ENCODE measurements at regions not wholly inside any gene's neighbourhood (a gene's known extent, or its start where the extent isn't known, plus 50 kb on each side); places are given as distances from the start of the nearest gene placed in this dataset.

DNA sequence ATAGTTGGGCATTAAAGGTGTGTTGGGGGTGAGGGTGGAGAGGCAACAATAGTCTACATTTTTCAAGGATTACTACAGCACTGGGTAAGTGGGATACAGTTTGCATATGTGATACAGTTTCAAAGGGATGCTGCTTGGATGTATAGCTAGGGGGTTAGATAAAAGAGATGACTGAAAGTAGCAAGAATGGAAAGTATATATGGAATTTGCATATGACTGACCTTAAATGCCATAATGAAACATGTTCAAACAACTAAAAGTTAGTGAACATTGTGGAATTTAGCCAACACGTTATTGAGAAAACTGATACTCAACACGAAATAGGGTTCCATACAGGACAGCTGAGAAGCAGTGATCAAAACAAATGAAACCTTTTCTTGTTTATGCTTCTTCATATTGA is 124.8 kb upstream of the CHRM3 start:
- no peak overlapping the region for H3K4me2 ChIP-seq
- no peaks in the 10 kb centered on the region for H3K9me3 ChIP-seq (ENCODE audit: insufficient read depth, low read depth)
- H3K27ac ChIP-seq = no peak overlapping the region
- no peak overlapping the region for H3K4me3 ChIP-seq
- ChIA-PET POLR2A (ENCODE audit: unreplicated experiment) (no interaction called here), CTCF (interaction anchor here (0.6 kb wide), 1 partner anchor 752 kb away, joined by 3 read pairs; no protein-coding TSS in a partner anchor)
- no peak overlapping the region for H2AFZ ChIP-seq
- no peaks in the 10 kb centered on the region for H4K20me1 ChIP-seq (ENCODE audit: insufficient read depth)
- no peaks in the 10 kb centered on the region; the same call in 1 of the 2 replicates for H3K9me2 ChIP-seq (ENCODE audit: insufficient read depth)
- H3K79me2 ChIP-seq (ENCODE audit: low read depth) = no peaks in the 10 kb centered on the region
- TF ChIP-seq EZH2 (IDR thresholded peaks at IDR 0.05; ENCODE audit: low read depth) = no peak
- no peak for TF ChIP-seq CTCF (conservative IDR thresholded peaks at IDR 0.05)
- no peaks in the 10 kb centered on the region for H3K4me1 ChIP-seq (replicated peaks; ENCODE audit: insufficient read depth)
- no peak for DNase-seq
- intact Hi-C loops (cut with micrococcal nuclease; ENCODE audit: unreplicated experiment) = no loop called here
- H3K36me3 ChIP-seq (ENCODE audit: low read depth) = no peaks in the 10 kb centered on the region
- no peaks in the 10 kb centered on the region for H3F3A ChIP-seq (ENCODE audit: insufficient read depth, low read depth)
- no peaks in the 10 kb centered on the region for H3K27me3 ChIP-seq (ENCODE audit: insufficient read depth, low read depth)
- no TSS peak for BruUV-seq (replicated peaks)

DNA sequence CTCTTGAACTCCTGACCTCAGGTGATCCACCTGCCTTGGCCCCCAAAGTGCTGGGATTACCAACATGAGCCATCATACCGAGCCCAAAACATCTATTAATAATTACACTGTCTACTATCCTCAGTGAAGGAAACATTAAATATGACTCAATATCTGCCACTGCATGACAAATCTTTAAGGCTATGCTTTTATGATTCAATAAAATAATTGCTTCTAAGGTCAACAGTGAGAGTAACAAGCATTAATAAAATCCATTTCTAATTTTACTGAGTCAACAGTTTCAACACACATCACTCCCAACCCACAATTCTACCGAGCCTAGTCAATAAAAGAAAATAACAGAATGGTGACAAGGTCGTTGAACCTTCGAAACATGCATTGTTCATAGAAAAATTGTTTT is 125.5 kb upstream of the CHRM3 start:
- intact Hi-C loops (cut with micrococcal nuclease; ENCODE audit: unreplicated experiment) = no loop called here
- H3K36me3 ChIP-seq (ENCODE audit: low read depth) = no peaks in the 10 kb centered on the region
- H3K79me2 ChIP-seq (ENCODE audit: low read depth) = no peaks in the 10 kb centered on the region
- CTCF ChIA-PET = interaction anchor here (0.6 kb wide), 1 partner anchor 753 kb away, joined by 3 read pairs; no protein-coding TSS in a partner anchor
- POLR2A ChIA-PET (ENCODE audit: unreplicated experiment) = no interaction called here
- H3K27me3 ChIP-seq (ENCODE audit: insufficient read depth, low read depth) = no peaks in the 10 kb centered on the region
- no peak overlapping the region for H3K27ac ChIP-seq
- no peak for DNase-seq
- no peak overlapping the region for H3K4me3 ChIP-seq
- H3K9me3 ChIP-seq (ENCODE audit: insufficient read depth, low read depth) = no peaks in the 10 kb centered on the region
- H3K4me2 ChIP-seq = no peak overlapping the region
- H2AFZ ChIP-seq = no peak overlapping the region
- BruUV-seq (replicated peaks) = no TSS peak
- no peaks in the 10 kb centered on the region for H3F3A ChIP-seq (ENCODE audit: insufficient read depth, low read depth)
- H3K4me1 ChIP-seq (replicated peaks; ENCODE audit: insufficient read depth) = no peaks in the 10 kb centered on the region
- TF ChIP-seq CTCF (conservative IDR thresholded peaks at IDR 0.05) (no peak), EZH2 (IDR thresholded peaks at IDR 0.05; ENCODE audit: low read depth) (no peak)
- H4K20me1 ChIP-seq (ENCODE audit: insufficient read depth) = no peaks in the 10 kb centered on the region
- no peaks in the 10 kb centered on the region; the same call in 1 of the 2 replicates for H3K9me2 ChIP-seq (ENCODE audit: insufficient read depth)

DNA sequence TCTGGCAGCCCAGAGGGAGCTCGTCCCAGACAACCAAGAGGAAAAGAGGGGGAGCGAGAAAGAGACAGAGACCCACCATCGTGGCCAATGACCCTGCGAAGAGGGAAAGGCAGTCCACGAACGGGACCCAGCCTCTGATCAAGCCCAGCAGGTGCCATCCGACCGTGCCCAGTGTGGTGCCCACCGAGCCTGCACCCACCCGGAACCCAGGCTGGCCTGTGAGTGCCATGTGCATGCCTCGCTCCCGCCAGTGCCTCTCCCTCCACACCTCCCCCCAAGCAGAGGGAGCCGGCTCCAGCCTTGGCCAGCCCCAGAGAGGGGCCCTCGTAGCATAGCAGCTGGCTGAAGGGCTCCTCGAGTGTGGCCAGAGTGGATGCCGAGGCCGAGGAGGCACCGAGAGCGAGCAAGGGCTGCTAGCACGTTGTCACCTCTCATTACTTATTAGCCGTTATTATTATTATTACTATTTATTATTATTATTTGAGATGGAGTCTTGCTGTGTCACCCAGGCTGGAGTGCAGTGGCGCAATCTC is 130.7 kb upstream of the CHRM3 start:
- H4K20me1 ChIP-seq (ENCODE audit: insufficient read depth) = no peaks in the 10 kb centered on the region
- H3K79me2 ChIP-seq (ENCODE audit: low read depth) = no peaks in the 10 kb centered on the region
- no peaks in the 10 kb centered on the region for H3K36me3 ChIP-seq (ENCODE audit: low read depth)
- no peaks in the 10 kb centered on the region for H3K4me1 ChIP-seq (replicated peaks; ENCODE audit: insufficient read depth)
- BruUV-seq (replicated peaks) = no TSS peak
- no peak overlapping the region for H3K4me3 ChIP-seq
- intact Hi-C loops (cut with micrococcal nuclease; ENCODE audit: unreplicated experiment) = no loop called here
- H3F3A ChIP-seq (ENCODE audit: insufficient read depth, low read depth) = no peaks in the 10 kb centered on the region
- no peaks in the 10 kb centered on the region; the same call in 1 of the 2 replicates for H3K9me2 ChIP-seq (ENCODE audit: insufficient read depth)
- CTCF ChIA-PET = no interaction called here
- H3K9me3 ChIP-seq (ENCODE audit: insufficient read depth, low read depth) = no peaks in the 10 kb centered on the region
- H3K4me2 ChIP-seq = no peak overlapping the region
- TF ChIP-seq CTCF (conservative IDR thresholded peaks at IDR 0.05) (no peak), EZH2 (IDR thresholded peaks at IDR 0.05; ENCODE audit: low read depth) (no peak)
- POLR2A ChIA-PET (ENCODE audit: unreplicated experiment) = no interaction called here
- no peaks in the 10 kb centered on the region for H3K27me3 ChIP-seq (ENCODE audit: insufficient read depth, low read depth)
- no peak overlapping the region for H2AFZ ChIP-seq
- no peak for DNase-seq
- H3K27ac ChIP-seq = no peak overlapping the region
